Ovary (tissue), 7 donors: ENCODE measurements at regions not wholly inside any gene's neighbourhood (a gene's known extent, or its start where the extent isn't known, plus 50 kb on each side); places are given as distances from the start of the nearest gene placed in this dataset.

Experiments
- DNase-seq, 5 donors: peaks; one replicate each; pipeline ENCODE4 v3.0.0-alpha.2; 2019 to 2020
- H3K27ac ChIP-seq, 2 donors: fragments of 200-600 bp; one replicate each; pipeline versions ENCODE4 v1.5.1 to v1.8.0; 2019 to 2022
- H3K27me3 ChIP-seq: fragments of 200-600 bp; one replicate; pipeline ENCODE4 v1.8.0; 2022
- H3K36me3 ChIP-seq: fragments of 200-600 bp; sonication (generic); one replicate; pipeline ENCODE4 v1.5.1; 2019
- H3K4me1 ChIP-seq: one replicate; pipeline ENCODE4 v1.8.1; 2013; ENCODE audit warnings: mild to moderate bottlenecking, moderate library complexity; ENCODE audit not compliant: insufficient read depth
- H3K4me3 ChIP-seq: fragments of 200-600 bp; sonication (generic); one replicate; pipeline ENCODE4 v1.5.1; 2017
- H3K9me3 ChIP-seq, 2 donors: fragments of 200-600 bp in 1 of 2; sonication (generic) in 1 of 2; one replicate each; pipeline versions ENCODE4 v1.5.1 to v1.8.1; 2013 to 2019; ENCODE audit warnings: mild to moderate bottlenecking in 1 of 2, moderate library complexity in 1 of 2
- EP300 ChIP-seq: sonication (generic); formaldehyde crosslinking; IDR thresholded peaks from one replicate; pipeline ENCODE4 v1.6.1; 2017; ENCODE audit warnings: antibody characterized with exemption
- POLR2A ChIP-seq: fragments of 450-650 bp; IDR thresholded peaks from one replicate; pipeline ENCODE4 v1.6.1; 2017; ENCODE audit warnings: antibody characterized with exemption, mild to moderate bottlenecking, moderate library complexity
- WGBS, 3 donors: extraction: QIAGEN DNeasy Blood & Tissue Kit in 1 of 3; methylation state at CpG; one replicate each; pipeline versions ENCODE4 v1.1.5 to v1.1.7; 2013 to 2017; 5-methylcytosine and 5-hydroxymethylcytosine counted together
- intact Hi-C, 4 donors: fragments of 100-400 bp; cut with DNase I; formaldehyde crosslinking; loops; one replicate each; pipeline versions ENCODE4 v1.11.0 to v1.15.1; 2022 to 2023
- TF ChIP-seq, protein P1 (sequence below), 3 donors: fragments of 450-650 bp in 2 of 3; fragments of 200-600 bp in 1 of 3; IDR thresholded peaks; one replicate each; pipeline versions ENCODE4 v1.5.1 to v1.8.0; 2016 to 2022; ENCODE audit warnings: antibody characterized with exemption in 3 of 3, mild to moderate bottlenecking in 1 of 3
- donor health status: DM: no; HTN: no; CAD: no; lungs with moderate emphysema.
- donor health status: DM: no; HTN: no; CAD: no.
- donor health status: Bipolar disorder and iron deficiency.
- donor health status: DM: no; HTN: no; CAD: no.
- donor health status: DM: yes; HTN: yes; CAD: no.

DNA sequence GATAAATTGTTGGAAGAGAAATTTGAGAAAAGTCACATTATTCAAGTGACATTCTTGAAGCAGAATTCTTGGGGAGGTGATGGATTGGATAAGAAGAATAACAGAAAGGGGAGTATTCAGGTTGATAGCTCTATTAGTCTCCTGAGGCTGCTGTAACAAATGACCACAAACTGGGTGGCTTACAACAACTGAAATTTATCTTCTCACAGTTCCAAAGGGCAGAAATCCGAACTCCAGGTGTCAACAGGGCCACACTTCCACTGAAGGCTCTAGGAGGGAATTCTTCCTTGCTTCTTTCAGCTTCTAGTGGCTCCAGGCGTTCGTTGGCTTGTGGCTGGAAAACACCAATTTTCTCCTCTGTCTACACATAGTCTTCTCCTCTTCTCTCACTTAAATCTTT, 99.8 kb downstream of the TES start:
- intact Hi-C loops = no loop called here
- no peaks in the 10 kb centered on the region for H3K9me3 ChIP-seq
- WGBS, 3 donors = 70 to 92% (median 82%) methylated on average over 3 of the region's 3 CpGs

DNA sequence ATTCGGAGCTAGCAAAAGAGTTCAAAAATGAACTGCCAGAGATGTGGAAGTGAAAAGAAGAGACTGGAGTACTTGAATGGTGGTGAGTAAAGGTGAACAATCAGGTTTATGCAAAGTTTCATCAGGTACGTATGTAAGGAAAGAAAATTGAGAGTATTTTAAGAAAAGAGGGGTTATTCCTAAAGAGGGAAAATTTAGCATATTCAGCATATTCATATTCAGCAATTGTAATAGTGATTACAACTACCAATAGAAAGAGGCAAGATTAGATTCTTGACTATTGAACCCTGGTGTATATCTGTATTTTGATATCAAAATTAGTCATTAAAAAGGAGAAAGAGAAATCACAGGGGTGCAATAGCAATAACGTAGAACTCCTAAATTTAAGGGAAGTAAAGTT, 100.9 kb downstream of the TES start:
- TF ChIP-seq EP300 = no peak
- Histone ChIP-seq H3K9me3 (no peaks in the 10 kb centered on the region), H3K4me1 (no peaks in the 10 kb centered on the region), H3K4me3 (no peak overlapping the region), H3K27me3 (no peaks in the 10 kb centered on the region), H3K27ac (no peak overlapping the region), H3K36me3 (no peaks in the 10 kb centered on the region)
- 94 to 97% (median 94%) methylated on average over 3 of the region's 3 CpGs for WGBS, 3 donors
- DNase-seq = no peak
- intact Hi-C loops = no loop called here

More for the DNA sequence above, 99.8 kb downstream of the TES start:
- no peak overlapping the region for H3K27ac ChIP-seq
- no peak for DNase-seq
- H3K4me1 ChIP-seq = peaks cover 2% of the 10 kb centered on the region
- TF ChIP-seq, protein P1, sequence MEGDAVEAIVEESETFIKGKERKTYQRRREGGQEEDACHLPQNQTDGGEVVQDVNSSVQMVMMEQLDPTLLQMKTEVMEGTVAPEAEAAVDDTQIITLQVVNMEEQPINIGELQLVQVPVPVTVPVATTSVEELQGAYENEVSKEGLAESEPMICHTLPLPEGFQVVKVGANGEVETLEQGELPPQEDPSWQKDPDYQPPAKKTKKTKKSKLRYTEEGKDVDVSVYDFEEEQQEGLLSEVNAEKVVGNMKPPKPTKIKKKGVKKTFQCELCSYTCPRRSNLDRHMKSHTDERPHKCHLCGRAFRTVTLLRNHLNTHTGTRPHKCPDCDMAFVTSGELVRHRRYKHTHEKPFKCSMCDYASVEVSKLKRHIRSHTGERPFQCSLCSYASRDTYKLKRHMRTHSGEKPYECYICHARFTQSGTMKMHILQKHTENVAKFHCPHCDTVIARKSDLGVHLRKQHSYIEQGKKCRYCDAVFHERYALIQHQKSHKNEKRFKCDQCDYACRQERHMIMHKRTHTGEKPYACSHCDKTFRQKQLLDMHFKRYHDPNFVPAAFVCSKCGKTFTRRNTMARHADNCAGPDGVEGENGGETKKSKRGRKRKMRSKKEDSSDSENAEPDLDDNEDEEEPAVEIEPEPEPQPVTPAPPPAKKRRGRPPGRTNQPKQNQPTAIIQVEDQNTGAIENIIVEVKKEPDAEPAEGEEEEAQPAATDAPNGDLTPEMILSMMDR (IDR thresholded peaks at IDR 0.05) = no peak
- no peak for TF ChIP-seq EP300
- TF ChIP-seq POLR2A = no peak
- no peaks in the 10 kb centered on the region for H3K27me3 ChIP-seq
- no peaks in the 10 kb centered on the region for H3K36me3 ChIP-seq
- H3K4me3 ChIP-seq = no peak overlapping the region

DNA sequence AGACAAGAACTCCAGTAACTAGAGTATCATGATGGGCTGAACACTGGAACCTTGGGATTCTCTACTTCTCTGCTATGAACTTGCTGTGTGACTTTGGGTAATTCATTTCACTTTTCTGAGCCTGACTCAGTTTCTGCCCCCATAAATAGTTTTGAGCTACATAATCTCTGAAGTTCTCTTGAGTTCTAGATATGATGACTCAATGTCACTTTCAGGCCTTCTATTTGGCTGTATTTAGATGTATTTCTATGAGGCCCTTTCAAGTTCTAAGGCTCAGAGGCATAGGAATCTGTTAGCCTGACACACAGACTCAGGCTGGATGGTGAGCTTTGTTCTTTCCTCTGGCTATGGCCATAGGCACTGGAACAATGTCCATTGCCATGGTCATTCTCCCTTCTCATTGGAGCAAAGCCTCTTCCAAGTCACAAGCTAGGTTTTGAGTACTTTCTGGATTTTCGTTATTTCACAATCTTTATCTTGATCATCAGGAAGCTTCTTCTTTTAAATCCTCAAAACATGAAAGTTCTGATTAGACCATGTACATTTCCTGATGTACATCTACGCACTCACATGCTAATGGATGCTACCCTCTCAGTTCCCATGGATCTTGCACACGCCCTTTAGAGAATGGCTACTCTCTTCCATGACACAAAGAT, 101.6 kb downstream of the TES start:
- intact Hi-C loops = no loop called here
- WGBS, 3 donors = 95 to 98% (median 96%) methylated on average over 3 of the region's 3 CpGs

DNA sequence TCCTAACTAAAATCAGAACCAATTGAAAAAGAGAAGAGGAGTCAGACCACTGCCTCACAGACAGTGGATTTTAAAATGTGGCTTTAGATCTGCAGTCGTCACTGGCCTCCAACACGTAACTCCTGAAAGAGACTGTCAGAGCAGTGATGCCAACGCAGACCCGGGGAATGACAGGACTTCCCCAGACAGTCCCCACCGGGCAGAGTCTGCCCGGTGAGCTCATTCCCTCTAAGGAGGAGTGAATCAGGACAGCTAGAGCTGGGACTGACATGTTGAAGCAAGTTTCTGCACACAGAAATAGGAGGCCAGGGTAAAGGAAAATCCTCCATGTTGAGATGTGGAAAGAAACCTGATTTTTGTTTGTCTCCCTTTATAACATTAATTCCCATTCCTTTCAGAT, 105.0 kb downstream of the TES start:
- TF ChIP-seq, protein P1 (IDR thresholded peaks at IDR 0.05) = no peak
- no peak for TF ChIP-seq EP300
- TF ChIP-seq POLR2A = no peak
- Histone ChIP-seq H3K9me3 (no peaks in the 10 kb centered on the region), H3K4me3 (no peak overlapping the region), H3K27me3 (no peaks in the 10 kb centered on the region), H3K4me1 (peaks cover 9% of the 10 kb centered on the region), H3K36me3 (no peaks in the 10 kb centered on the region), H3K27ac (no peak overlapping the region)
- DNase-seq = no peak
- 82 to 93% (median 87%) methylated on average over 6 of the region's 6 CpGs for WGBS, 3 donors
- intact Hi-C loops = no loop called here

More for the DNA sequence above, 101.6 kb downstream of the TES start:
- Histone ChIP-seq H3K27me3 (no peaks in the 10 kb centered on the region), H3K4me3 (no peak overlapping the region), H3K9me3 (no peaks in the 10 kb centered on the region), H3K27ac (no peak overlapping the region), H3K4me1 (peaks cover 3% of the 10 kb centered on the region), H3K36me3 (no peaks in the 10 kb centered on the region)
- TF ChIP-seq, protein P1 (IDR thresholded peaks at IDR 0.05) = no peak
- TF ChIP-seq EP300 (no peak), POLR2A (no peak)
- DNase-seq = no peak

DNA sequence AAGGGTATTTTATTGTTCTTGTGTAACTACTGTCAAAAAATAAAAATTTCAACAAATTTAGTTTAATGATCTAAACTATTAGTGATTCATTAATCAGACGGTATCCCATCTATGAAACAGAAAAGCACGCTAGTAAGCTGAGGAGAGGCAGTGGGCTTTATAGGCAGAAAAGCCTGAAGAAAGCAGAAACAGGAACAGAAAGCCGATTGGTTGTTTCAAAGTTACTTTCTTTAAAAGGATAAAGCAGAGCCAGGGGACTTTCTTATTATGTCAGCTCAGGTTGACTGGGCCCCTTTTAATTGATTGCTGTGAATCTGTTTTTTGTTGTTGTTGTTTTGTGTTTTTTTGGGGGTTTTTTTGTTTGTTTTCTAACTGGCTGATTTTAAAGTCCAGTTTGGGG, 105.5 kb downstream of the TES start:
- no peak for DNase-seq
- H3K27ac ChIP-seq = no peak overlapping the region
- TF ChIP-seq POLR2A = no peak
- TF ChIP-seq, protein P1 (IDR thresholded peaks at IDR 0.05) = no peak
- TF ChIP-seq EP300 = no peak
- peaks cover 9% of the 10 kb centered on the region for H3K4me1 ChIP-seq
- WGBS, 3 donors = 72 to 87% (median 75%) methylated on average over 3 of the region's 3 CpGs
- intact Hi-C loops = no loop called here
- H3K36me3 ChIP-seq = no peaks in the 10 kb centered on the region
- H3K9me3 ChIP-seq = no peaks in the 10 kb centered on the region
- H3K27me3 ChIP-seq = no peaks in the 10 kb centered on the region
- H3K4me3 ChIP-seq = no peak overlapping the region
